Muscle of arm (tissue), 1 donor: ENCODE measurements at regions not wholly inside any gene's neighbourhood (a gene's known extent, or its start where the extent isn't known, plus 50 kb on each side); places are given as distances from the start of the nearest gene placed in this dataset.
A peak's percentile ranks its signal among the peaks of the same experiment; 100 is the strongest.
"Not testable (repeated sequence)": the region's sequence is repeated elsewhere in the genome, so short reads cannot be mapped to it uniquely, and the experiment has no call there.

Source experiments
- DNase-seq: peaks from one replicate; pipeline ENCODE4 v3.0.0-alpha.2; 2013

GRCh38 chr14:28946267-28946666 is 179.7 kb downstream of the FOXG1 start:
- DNase-seq = no peak

- DNase-seq = no peak
Measured at GRCh38 chr14:28949503-28949902, 182.9 kb downstream of the FOXG1 start.

- DNase-seq = no peak
Measured at GRCh38 chr14:28952161-28952560, 185.6 kb downstream of the FOXG1 start.

- DNase-seq = no peak
Measured at GRCh38 chr14:28952666-28953065, 186.1 kb downstream of the FOXG1 start.

GRCh38 chr14:28953973-28954372 is 187.4 kb downstream of the FOXG1 start:
- DNase-seq = no peak

- no peak for DNase-seq
Measured at GRCh38 chr14:28966416-28967233, 200.0 kb downstream of the FOXG1 start.

GRCh38 chr14:28975084-28975483 is 208.5 kb downstream of the FOXG1 start:
- no peak for DNase-seq

GRCh38 chr14:28982228-28982627 is 215.6 kb downstream of the FOXG1 start:
- DNase-seq = no peak

- DNase-seq = no peak
Measured at GRCh38 chr14:28983279-28983678, 216.7 kb downstream of the FOXG1 start.

- no peak for DNase-seq
Measured at GRCh38 chr14:28987516-28987915, 220.9 kb downstream of the FOXG1 start.

GRCh38 chr14:28997196-28997595 is 230.6 kb downstream of the FOXG1 start:
- not testable (repeated sequence) for DNase-seq

GRCh38 chr14:28999656-29000055 is 233.1 kb downstream of the FOXG1 start:
- no peak for DNase-seq

- DNase-seq = no peak
Measured at GRCh38 chr14:29005647-29006046, 239.1 kb downstream of the FOXG1 start.

- no peak for DNase-seq
Measured at GRCh38 chr14:29007990-29008389, 241.4 kb downstream of the FOXG1 start.

- peak; percentile 10 for DNase-seq
Measured at GRCh38 chr14:29016050-29016900, 249.7 kb downstream of the FOXG1 start.

GRCh38 chr14:29023505-29023904 is 256.9 kb downstream of the FOXG1 start:
- DNase-seq = not testable (repeated sequence)

GRCh38 chr14:29027441-29027840 is 260.9 kb downstream of the FOXG1 start:
- DNase-seq = not testable (repeated sequence)

- DNase-seq = not testable (repeated sequence)
Measured at GRCh38 chr14:29027941-29028705, 261.5 kb downstream of the FOXG1 start.

- DNase-seq = no peak
Measured at GRCh38 chr14:29028973-29029582, 262.5 kb downstream of the FOXG1 start.

GRCh38 chr14:29030121-29030520 is 263.5 kb downstream of the FOXG1 start:
- no peak for DNase-seq

- no peak for DNase-seq
Measured at GRCh38 chr14:29030970-29031369, 264.4 kb downstream of the FOXG1 start.

- DNase-seq = peak; percentile 57
Measured at GRCh38 chr14:29035134-29035533, 268.5 kb downstream of the FOXG1 start.
